ENCODE measurements at regions not wholly inside any gene's neighbourhood (a gene's known extent, or its start where the extent isn't known, plus 50 kb on each side); places are given as distances from the start of the nearest gene placed in this dataset.

- Histone ChIP-seq H3K4me1 (ENCODE audit: control insufficient read depth in 4 of 4, insufficient read depth in 4 of 4, low read length in 3 of 4) (no peaks in the 10 kb centered on the region), H3K9ac (ENCODE audit: low read depth in 1 of 2, low read length in 2 of 2) (no peak overlapping the region), H3K9me3 (ENCODE audit: control insufficient read depth in 4 of 4, low read length in 3 of 4) (no peaks in the 10 kb centered on the region), H3K36me3 (ENCODE audit: control insufficient read depth in 4 of 4, insufficient read depth in 3 of 4, low read depth in 1 of 4, low read length in 3 of 4) (no peaks in the 10 kb centered on the region), H3K27ac (ENCODE audit: low read depth in 1 of 2, low read length in 2 of 2) (no peak overlapping the region), H3K27me3 (ENCODE audit: control insufficient read depth in 4 of 4, insufficient read depth in 4 of 4, low read length in 3 of 4) (no peaks in the 10 kb centered on the region), H3K4me3 (ENCODE audit: low read depth in 1 of 3, low read length in 3 of 3) (no peak overlapping the region)
- 90% methylated on average over 8 of the region's 8 CpGs for WGBS
- no peak for DNase-seq (ENCODE audit: low spot score)
- no peak for TF ChIP-seq MAX (IDR thresholded peaks at IDR 0.05)
- no peak for TF ChIP-seq SP1 (IDR thresholded peaks at IDR 0.05)
- no peak for TF ChIP-seq RXRA (IDR thresholded peaks at IDR 0.05)
- TF ChIP-seq NR2F2 (IDR thresholded peaks at IDR 0.05) = no peak
- TF ChIP-seq GABPA (IDR thresholded peaks at IDR 0.05 in 1 of 2, conservative IDR thresholded peaks at IDR 0.05 in 1 of 2) = no peak
- no peak for TF ChIP-seq FOXA2 (IDR thresholded peaks at IDR 0.05)
- no peak for TF ChIP-seq TAF1 (conservative IDR thresholded peaks at IDR 0.05)
- TF ChIP-seq EGR1 (IDR thresholded peaks at IDR 0.05; ENCODE audit: low read depth in 2 of 2) = no peak
- no peak for TF ChIP-seq CTCF (IDR thresholded peaks at IDR 0.05; ENCODE audit: low read depth, low read length, missing input control)
- no peak for TF ChIP-seq JUND (IDR thresholded peaks at IDR 0.05)
- TF ChIP-seq YY1 (IDR thresholded peaks at IDR 0.05) = no peak
- no peak for TF ChIP-seq HNF4G (IDR thresholded peaks at IDR 0.05)
- no peak for TF ChIP-seq RAD21 (IDR thresholded peaks at IDR 0.05)
- no peak for TF ChIP-seq ATF3 (IDR thresholded peaks at IDR 0.05)
- no peak for TF ChIP-seq HNF4A (conservative IDR thresholded peaks at IDR 0.05)
- no peak for TF ChIP-seq ZBTB33 (IDR thresholded peaks at IDR 0.05)
- TF ChIP-seq REST (IDR thresholded peaks at IDR 0.05) = no peak
- TF ChIP-seq FOXA1 (IDR thresholded peaks at IDR 0.05) = no peak
Measured at GRCh38 chr4:183022617-183023016, 76.4 kb upstream of the WWC2 start.
